Natural killer cell (primary cell): ENCODE measurements at regions not wholly inside any gene's neighbourhood (a gene's known extent, or its start where the extent isn't known, plus 50 kb on each side); places are given as distances from the start of the nearest gene placed in this dataset.

Source experiments
- ATAC-seq, 3 donors: fragments of 150-1000 bp in 2 of 3; fragments of 200-7000 bp in 1 of 3; cut with Tn5 transposase; 1 replicate in 1 of 3; 2 replicates in 2 of 3; pipeline ENCODE4 v1.10.0; 2021; ENCODE audit warnings: mild to moderate bottlenecking in 2 of 3, moderate library complexity in 2 of 3
- DNase-seq, 2 donors: peaks; one replicate each; pipeline versions ENCODE4 v3.0.0 to v3.0.0-alpha.2; 2013 to 2021; ENCODE audit warnings: mixed read lengths in 1 of 2
- H3K27ac ChIP-seq: one replicate; pipeline ENCODE4 v1.5.1; 2013; ENCODE audit warnings: mild to moderate bottlenecking, low read length
- H3K27me3 ChIP-seq: one replicate; pipeline ENCODE4 v1.6.1; 2013; ENCODE audit warnings: low read length; ENCODE audit not compliant: control insufficient read depth, insufficient read depth
- H3K36me3 ChIP-seq: one replicate; pipeline ENCODE4 v1.6.1; 2013; ENCODE audit warnings: low read length; ENCODE audit not compliant: control insufficient read depth, insufficient read depth
- H3K4me1 ChIP-seq: one replicate; pipeline ENCODE4 v1.6.1; 2013; ENCODE audit warnings: low read length; ENCODE audit not compliant: control insufficient read depth, insufficient read depth
- H3K4me3 ChIP-seq: one replicate; pipeline ENCODE4 v1.5.1; 2013; ENCODE audit warnings: low read length
- H3K9me3 ChIP-seq: one replicate; pipeline ENCODE4 v1.6.1; 2013; ENCODE audit warnings: low read length; ENCODE audit not compliant: control insufficient read depth, insufficient read depth
- H3K27ac Mint-ChIP-seq, 2 donors: one replicate each; pipeline ENCODE4 v1.8.0; 2022; ENCODE audit warnings: mild to moderate bottlenecking in 2 of 2, mixed read lengths in 2 of 2, moderate library complexity in 1 of 2
- H3K27me3 Mint-ChIP-seq, 2 donors: one replicate each; pipeline ENCODE4 v1.8.0; 2022; ENCODE audit warnings: low read depth in 2 of 2, mixed read lengths in 2 of 2
- H3K36me3 Mint-ChIP-seq: one replicate; pipeline ENCODE4 v1.8.0; 2022; ENCODE audit warnings: mixed read lengths
- H3K4me1 Mint-ChIP-seq, 2 donors: one replicate each; pipeline ENCODE4 v1.8.0; 2022; ENCODE audit warnings: mixed read lengths in 2 of 2
- H3K4me3 Mint-ChIP-seq: one replicate; pipeline ENCODE4 v1.8.0; 2022; ENCODE audit warnings: mild to moderate bottlenecking, moderate library complexity, mixed read lengths
- H3K9me3 Mint-ChIP-seq, 2 donors: one replicate each; pipeline ENCODE4 v1.8.0; 2022; ENCODE audit warnings: mixed read lengths in 2 of 2
- WGBS: methylation state at CpG from one replicate; pipeline ENCODE4 v1.1.7; 2013; ENCODE audit warnings: missing lambda C conversion rate; ENCODE audit not compliant: insufficient coverage; 5-methylcytosine and 5-hydroxymethylcytosine counted together
- intact Hi-C: fragments of 100-400 bp; cut with micrococcal nuclease; formaldehyde crosslinking; loops from one replicate; pipeline ENCODE4 v1.14.2; 2022
- TF ChIP-seq, protein P1 (sequence below): fragments of 200-600 bp; IDR thresholded peaks from one replicate; pipeline ENCODE4 v1.8.0; 2022; ENCODE audit warnings: antibody characterized with exemption

GRCh38 chr1:87702455-87702854 lies 373.8 kb downstream of the LMO4 start:
- Histone ChIP-seq H3K4me3 (no peak overlapping the region), H3K9me3 (no peaks in the 10 kb centered on the region), H3K27ac (no peak overlapping the region), H3K27me3 (no peaks in the 10 kb centered on the region), H3K4me1 (no peaks in the 10 kb centered on the region), H3K36me3 (no peaks in the 10 kb centered on the region)
- H3K27me3 Mint-ChIP-seq: peaks cover 0 to 2% of the 10 kb centered on the region in 2 donors
- H3K9me3 Mint-ChIP-seq: peaks cover 2 to 5% of the 10 kb centered on the region in 2 donors
- no peaks in the 10 kb centered on the region for H3K36me3 Mint-ChIP-seq
- H3K27ac Mint-ChIP-seq: no peak overlapping the region
- H3K4me1 Mint-ChIP-seq: no peaks in the 10 kb centered on the region
- ATAC-seq: no peak
- intact Hi-C loops: no loop called here
- WGBS: 89% methylated on average over 2 of the region's 2 CpGs
- DNase-seq: no peak
- H3K4me3 Mint-ChIP-seq: no peak overlapping the region
- TF ChIP-seq, protein P1, sequence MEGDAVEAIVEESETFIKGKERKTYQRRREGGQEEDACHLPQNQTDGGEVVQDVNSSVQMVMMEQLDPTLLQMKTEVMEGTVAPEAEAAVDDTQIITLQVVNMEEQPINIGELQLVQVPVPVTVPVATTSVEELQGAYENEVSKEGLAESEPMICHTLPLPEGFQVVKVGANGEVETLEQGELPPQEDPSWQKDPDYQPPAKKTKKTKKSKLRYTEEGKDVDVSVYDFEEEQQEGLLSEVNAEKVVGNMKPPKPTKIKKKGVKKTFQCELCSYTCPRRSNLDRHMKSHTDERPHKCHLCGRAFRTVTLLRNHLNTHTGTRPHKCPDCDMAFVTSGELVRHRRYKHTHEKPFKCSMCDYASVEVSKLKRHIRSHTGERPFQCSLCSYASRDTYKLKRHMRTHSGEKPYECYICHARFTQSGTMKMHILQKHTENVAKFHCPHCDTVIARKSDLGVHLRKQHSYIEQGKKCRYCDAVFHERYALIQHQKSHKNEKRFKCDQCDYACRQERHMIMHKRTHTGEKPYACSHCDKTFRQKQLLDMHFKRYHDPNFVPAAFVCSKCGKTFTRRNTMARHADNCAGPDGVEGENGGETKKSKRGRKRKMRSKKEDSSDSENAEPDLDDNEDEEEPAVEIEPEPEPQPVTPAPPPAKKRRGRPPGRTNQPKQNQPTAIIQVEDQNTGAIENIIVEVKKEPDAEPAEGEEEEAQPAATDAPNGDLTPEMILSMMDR: no peak

- Mint-ChIP-seq H3K27me3 (no peaks in the 10 kb centered on the region), H3K27ac (no peak overlapping the region), H3K36me3 (no peaks in the 10 kb centered on the region), H3K4me1 (no peaks in the 10 kb centered on the region), H3K4me3 (no peak overlapping the region), H3K9me3 (peaks cover 2 to 4% of the 10 kb centered on the region in 2 donors)
- no peaks in the 10 kb centered on the region for H3K9me3 ChIP-seq
- ATAC-seq (no peak), DNase-seq (no peak)
- 97% methylated on average over 4 of the region's 4 CpGs for WGBS
- no peak overlapping the region for H3K4me3 ChIP-seq
- intact Hi-C loops: no loop called here
- no peaks in the 10 kb centered on the region for H3K4me1 ChIP-seq
- TF ChIP-seq, protein P1: no peak
- no peaks in the 10 kb centered on the region for H3K36me3 ChIP-seq
- no peaks in the 10 kb centered on the region for H3K27me3 ChIP-seq
- no peak overlapping the region for H3K27ac ChIP-seq
Measured at GRCh38 chr1:87705233-87705632, 376.6 kb downstream of the LMO4 start.

DNA sequence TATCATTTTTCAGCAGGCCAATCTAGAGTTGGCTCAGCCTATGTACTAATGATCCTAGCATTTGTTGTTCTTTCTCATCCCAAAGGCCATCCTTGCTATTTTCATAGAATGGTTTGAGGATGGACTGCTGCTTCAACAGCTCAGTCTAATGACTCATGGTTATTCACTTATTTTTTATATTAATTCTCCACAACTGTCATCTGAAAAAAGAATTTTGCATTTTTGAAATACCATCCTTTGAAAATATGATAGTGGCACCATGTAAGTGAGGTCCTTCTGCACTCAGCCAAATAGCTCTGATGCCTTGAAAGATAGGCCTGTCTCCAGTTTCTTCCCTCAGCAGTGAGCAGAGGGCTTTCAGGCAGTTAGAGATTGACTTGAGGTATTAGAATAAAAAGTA lies 377.5 kb downstream of the LMO4 start:
- no peak overlapping the region for H3K4me3 Mint-ChIP-seq
- H3K27me3 Mint-ChIP-seq: no peaks in the 10 kb centered on the region
- H3K27me3 ChIP-seq: no peaks in the 10 kb centered on the region
- no peaks in the 10 kb centered on the region for H3K36me3 Mint-ChIP-seq
- no peaks in the 10 kb centered on the region for H3K4me1 Mint-ChIP-seq
- H3K36me3 ChIP-seq: no peaks in the 10 kb centered on the region
- DNase-seq (no peak), ATAC-seq (no peak)
- H3K4me3 ChIP-seq: no peak overlapping the region
- TF ChIP-seq, protein P1: no peak
- H3K4me1 ChIP-seq: no peaks in the 10 kb centered on the region
- intact Hi-C loops: no loop called here
- no peak overlapping the region for H3K27ac Mint-ChIP-seq
- no peaks in the 10 kb centered on the region for H3K9me3 ChIP-seq
- H3K27ac ChIP-seq: no peak overlapping the region
- no peaks in the 10 kb centered on the region for H3K9me3 Mint-ChIP-seq

DNA sequence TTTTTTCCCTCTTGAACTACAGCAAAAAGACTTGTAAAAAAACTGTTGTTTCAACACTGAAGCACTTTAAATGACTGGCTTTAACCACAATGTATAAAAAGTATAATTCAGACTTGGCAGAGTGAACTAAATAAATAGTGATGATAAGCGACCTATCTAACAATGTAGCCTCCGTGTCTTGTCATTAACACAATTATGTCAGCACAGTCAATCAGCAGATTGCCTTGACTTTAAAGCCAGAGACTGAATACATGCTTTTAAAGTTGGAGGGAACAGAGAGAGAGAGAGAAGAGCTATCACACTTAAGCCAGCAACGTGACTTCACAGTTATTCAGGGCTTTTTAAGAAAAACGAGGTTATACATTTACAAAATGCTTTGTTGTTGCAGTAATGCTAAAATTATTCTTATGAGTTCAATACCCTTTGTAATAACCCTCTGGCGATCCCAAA lies 378.1 kb downstream of the LMO4 start:
- Mint-ChIP-seq H3K4me1 (no peaks in the 10 kb centered on the region), H3K36me3 (no peaks in the 10 kb centered on the region), H3K9me3 (peaks cover 0 to 3% of the 10 kb centered on the region in 2 donors), H3K4me3 (no peak overlapping the region), H3K27ac (no peak overlapping the region), H3K27me3 (no peaks in the 10 kb centered on the region)
- TF ChIP-seq, protein P1: no peak
- H3K4me3 ChIP-seq: no peak overlapping the region
- ATAC-seq (no peak), DNase-seq (no peak)
- no peak overlapping the region for H3K27ac ChIP-seq
- no peaks in the 10 kb centered on the region for H3K9me3 ChIP-seq
- H3K27me3 ChIP-seq: no peaks in the 10 kb centered on the region
- intact Hi-C loops: no loop called here
- H3K4me1 ChIP-seq: no peaks in the 10 kb centered on the region
- H3K36me3 ChIP-seq: no peaks in the 10 kb centered on the region
- 76% methylated on average over 5 of the region's 5 CpGs for WGBS
